Putamen (tissue), 1 donor: ENCODE measurements at regions not wholly inside any gene's neighbourhood (a gene's known extent, or its start where the extent isn't known, plus 50 kb on each side); places are given as distances from the start of the nearest gene placed in this dataset.
A peak's percentile ranks its signal among the peaks of the same experiment; 100 is the strongest.
"Not testable (repeated sequence)": the region's sequence is repeated elsewhere in the genome, so short reads cannot be mapped to it uniquely, and the experiment has no call there.

Experiments used
- DNase-seq: peaks from one replicate; pipeline ENCODE4 v3.0.0-alpha.2; 2016; ENCODE audit warnings: low spot score

DNA sequence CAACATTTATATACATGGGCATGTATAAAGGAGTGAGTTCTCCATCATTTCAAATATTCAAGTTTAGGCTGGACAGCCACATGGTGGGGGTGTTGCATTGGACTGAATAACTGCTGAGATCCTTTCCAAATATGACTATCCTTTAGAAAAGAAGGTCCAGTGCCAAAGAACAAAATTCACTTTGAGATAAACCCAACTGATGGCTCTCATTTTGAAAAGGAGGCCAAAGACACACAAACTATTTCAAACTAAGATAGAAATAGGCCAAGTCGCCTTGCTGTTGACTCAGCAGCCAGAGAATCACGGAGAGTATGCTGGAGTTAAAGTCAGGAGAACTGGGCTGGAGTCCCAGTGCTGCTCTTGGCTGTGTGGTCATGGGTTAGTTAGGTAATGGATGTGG lies 204.5 kb upstream of the LRATD1 start:
- DNase-seq = no peak

GRCh38 chr2:14433946-14434495 lies 198.5 kb upstream of the LRATD1 start:
- no peak for DNase-seq

DNA sequence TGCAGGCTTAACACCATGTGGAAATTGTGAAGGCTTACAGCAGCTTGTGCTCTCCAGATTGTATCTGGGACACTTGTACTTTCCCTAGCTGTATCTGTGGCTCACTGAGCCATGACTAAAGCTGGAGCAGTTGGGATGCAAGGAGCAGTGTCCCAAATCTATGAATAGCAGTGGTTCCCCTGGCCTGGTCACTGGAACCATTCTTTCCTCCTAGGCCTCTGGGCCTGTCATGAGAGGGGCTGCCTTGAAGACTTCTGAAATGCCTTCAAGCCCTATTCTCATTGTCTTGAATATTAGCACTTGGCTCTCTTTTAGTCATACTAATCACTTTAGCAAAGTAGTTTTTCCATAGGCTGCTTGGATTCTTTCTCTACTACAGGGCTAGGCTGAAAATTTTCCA lies 186.8 kb upstream of the LRATD1 start:
- DNase-seq = no peak

DNA sequence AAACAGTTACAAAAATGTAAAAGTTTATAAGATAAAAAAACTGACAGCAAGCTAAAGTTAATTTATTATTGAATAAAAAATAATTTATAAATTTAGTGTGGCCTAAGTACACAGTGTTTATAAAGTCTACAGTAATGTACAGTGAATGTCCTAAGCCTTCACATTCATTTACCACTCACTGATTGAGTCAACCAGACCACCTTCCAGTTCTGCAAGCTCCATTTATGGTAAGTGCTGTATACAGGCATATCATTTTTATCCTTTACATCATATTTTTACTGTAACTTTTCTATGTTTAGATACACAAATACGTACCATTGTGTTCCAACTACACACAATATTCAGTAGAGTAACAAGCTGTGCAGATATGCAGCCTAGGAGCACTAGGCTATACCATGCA lies 184.2 kb upstream of the LRATD1 start:
- no peak for DNase-seq

- no peak for DNase-seq
Observed at GRCh38 chr2:14451312-14451711, 181.2 kb upstream of the LRATD1 start.

GRCh38 chr2:14454202-14454601 lies 178.3 kb upstream of the LRATD1 start:
- DNase-seq = no peak

- no peak for DNase-seq
Observed at GRCh38 chr2:14459786-14460325, 172.7 kb upstream of the LRATD1 start.

DNA sequence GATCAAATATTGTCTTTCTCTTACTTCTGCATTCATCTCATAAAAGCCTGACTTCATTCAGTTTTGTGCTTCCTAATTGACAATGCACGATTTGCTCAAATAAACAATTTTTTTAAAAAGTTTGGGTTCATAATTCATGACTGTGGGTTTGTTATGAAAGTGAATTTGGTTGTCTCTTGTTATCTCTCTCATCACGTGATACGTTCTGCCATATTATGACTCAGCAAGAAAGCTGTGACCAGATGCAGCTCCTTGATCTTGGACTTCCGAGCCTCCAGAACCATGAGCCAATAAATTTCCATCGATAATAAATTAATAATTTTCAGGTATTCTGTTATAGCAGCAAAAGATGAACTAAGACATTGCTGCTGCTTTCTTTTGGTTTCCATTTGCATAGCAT lies 156.5 kb upstream of the LRATD1 start:
- no peak for DNase-seq

GRCh38 chr2:14479486-14479885 lies 153.0 kb upstream of the LRATD1 start:
- DNase-seq = no peak

DNA sequence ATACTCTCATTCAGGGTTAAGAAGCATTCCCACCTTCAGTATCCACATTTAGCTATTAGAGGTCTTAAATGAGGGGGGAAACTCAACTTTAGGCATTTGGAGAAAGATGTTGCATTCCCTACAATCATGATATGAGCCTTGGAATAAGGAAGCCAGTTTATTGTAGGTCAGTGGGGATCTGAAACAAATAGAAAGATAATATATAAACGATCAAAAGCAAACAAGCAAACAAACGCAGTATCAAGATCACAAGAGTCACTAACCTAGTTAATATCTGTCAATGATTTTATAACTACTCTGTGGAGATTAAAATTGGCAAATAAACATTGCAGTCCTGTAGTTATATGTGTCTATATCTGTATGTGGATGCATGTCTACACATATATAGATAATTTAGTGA lies 152.4 kb upstream of the LRATD1 start:
- DNase-seq = no peak

GRCh38 chr2:14480906-14481305 lies 151.6 kb upstream of the LRATD1 start:
- DNase-seq = no peak

- DNase-seq = no peak
Observed at GRCh38 chr2:14492920-14493503, 139.5 kb upstream of the LRATD1 start.

GRCh38 chr2:14494759-14495158 lies 137.8 kb upstream of the LRATD1 start:
- no peak for DNase-seq

- no peak for DNase-seq
Observed at GRCh38 chr2:14501061-14501460, 131.5 kb upstream of the LRATD1 start.

- DNase-seq = not testable (repeated sequence)
Observed at GRCh38 chr2:14506955-14507354, 125.6 kb upstream of the LRATD1 start.

- DNase-seq = no peak
Observed at GRCh38 chr2:14511541-14511940, 121.0 kb upstream of the LRATD1 start.

- no peak for DNase-seq
Observed at GRCh38 chr2:14513903-14514302, 118.6 kb upstream of the LRATD1 start.

DNA sequence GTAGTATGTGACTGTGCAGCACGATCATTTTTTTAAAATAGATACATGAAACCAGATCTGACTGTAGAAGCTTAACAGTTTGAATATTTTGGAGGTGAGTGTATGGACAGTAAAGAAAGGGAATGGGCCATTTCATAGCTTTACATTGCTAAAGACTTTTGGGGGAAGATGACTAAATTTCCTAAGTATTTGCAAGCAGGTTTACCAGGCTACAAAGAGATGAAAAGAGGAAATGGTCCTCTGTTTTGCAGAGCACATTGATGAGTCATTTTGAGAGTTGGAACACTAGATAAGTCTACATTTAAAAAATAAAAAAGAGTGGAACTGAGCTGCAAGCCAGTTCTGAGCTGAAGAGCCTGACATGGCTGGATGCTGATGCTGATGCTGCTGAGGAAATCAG lies 115.7 kb upstream of the LRATD1 start:
- no peak for DNase-seq

- DNase-seq = no peak
Observed at GRCh38 chr2:14517731-14518130, 114.8 kb upstream of the LRATD1 start.

- DNase-seq = peak; percentile 18
Observed at GRCh38 chr2:14520385-14520945, 112.1 kb upstream of the LRATD1 start.

- DNase-seq = no peak
Observed at GRCh38 chr2:14524041-14524802, 108.3 kb upstream of the LRATD1 start.

- no peak for DNase-seq
Observed at GRCh38 chr2:14524803-14525080, 107.8 kb upstream of the LRATD1 start.

GRCh38 chr2:14530506-14530905 lies 102.0 kb upstream of the LRATD1 start:
- no peak for DNase-seq
